ENCODE measurements at regions not wholly inside any gene's neighbourhood (a gene's known extent, or its start where the extent isn't known, plus 50 kb on each side); places are given as distances from the start of the nearest gene placed in this dataset.

DNA sequence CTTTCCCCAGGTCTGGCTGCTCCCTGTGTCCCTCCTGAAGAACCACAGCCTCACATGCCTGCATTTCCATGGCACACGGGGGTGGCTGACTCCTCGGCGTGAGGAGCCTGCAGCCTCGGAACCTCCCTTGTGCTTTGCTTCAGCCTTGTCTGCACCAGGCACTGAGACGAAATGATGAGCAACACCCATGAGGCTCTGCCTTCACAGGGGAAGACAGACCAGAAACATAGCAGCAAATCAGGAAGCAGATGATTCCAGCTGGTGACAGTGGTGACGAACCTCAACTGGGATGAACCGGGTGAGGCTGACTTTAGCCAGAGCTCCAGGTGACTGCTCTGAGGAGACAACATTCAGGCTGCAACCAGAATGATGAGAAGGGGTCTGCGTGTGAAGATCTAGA is 84.5 kb upstream of the SMNDC1 start:
- Histone ChIP-seq H3K27me3 (ENCODE audit: low read depth) (no peaks in the 10 kb centered on the region), H3K4me3 (no peak overlapping the region), H3K36me3 (no peaks in the 10 kb centered on the region), H3K4me1 (peaks cover 8% of the 10 kb centered on the region), H3K9me3 (replicated peaks) (no peaks in the 10 kb centered on the region), H3K27ac (replicated peaks) (no peak overlapping the region)
- TF ChIP-seq, protein P1, sequence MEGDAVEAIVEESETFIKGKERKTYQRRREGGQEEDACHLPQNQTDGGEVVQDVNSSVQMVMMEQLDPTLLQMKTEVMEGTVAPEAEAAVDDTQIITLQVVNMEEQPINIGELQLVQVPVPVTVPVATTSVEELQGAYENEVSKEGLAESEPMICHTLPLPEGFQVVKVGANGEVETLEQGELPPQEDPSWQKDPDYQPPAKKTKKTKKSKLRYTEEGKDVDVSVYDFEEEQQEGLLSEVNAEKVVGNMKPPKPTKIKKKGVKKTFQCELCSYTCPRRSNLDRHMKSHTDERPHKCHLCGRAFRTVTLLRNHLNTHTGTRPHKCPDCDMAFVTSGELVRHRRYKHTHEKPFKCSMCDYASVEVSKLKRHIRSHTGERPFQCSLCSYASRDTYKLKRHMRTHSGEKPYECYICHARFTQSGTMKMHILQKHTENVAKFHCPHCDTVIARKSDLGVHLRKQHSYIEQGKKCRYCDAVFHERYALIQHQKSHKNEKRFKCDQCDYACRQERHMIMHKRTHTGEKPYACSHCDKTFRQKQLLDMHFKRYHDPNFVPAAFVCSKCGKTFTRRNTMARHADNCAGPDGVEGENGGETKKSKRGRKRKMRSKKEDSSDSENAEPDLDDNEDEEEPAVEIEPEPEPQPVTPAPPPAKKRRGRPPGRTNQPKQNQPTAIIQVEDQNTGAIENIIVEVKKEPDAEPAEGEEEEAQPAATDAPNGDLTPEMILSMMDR (IDR thresholded peaks at IDR 0.05; ENCODE audit: borderline replicate concordance), result no peak
- intact Hi-C loops (cut with micrococcal nuclease), result no loop called here
- no peak for DNase-seq

DNA sequence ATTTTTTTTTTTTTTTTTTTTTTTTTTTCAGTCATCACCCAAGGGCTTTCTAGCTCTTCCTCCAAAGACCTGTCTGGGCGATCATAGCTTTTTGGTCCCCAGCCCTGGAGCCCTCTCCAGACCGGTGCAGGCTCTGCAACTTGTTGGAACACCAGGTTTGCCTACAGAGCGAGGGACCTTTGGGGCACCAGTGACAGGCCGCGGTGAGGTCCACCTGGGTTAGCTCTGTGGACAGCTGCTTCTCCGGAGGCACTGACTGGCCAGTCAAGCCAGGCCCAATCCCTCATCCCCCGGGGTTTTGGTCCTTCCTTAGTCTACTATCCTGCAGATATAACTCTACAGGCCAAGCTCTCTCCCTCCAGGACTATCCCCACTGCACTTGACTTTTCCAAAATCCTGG is 86.8 kb upstream of the SMNDC1 start:
- H3K27ac ChIP-seq (replicated peaks), result no peak overlapping the region
- H3K4me3 ChIP-seq, result no peak overlapping the region
- H3K27me3 ChIP-seq (ENCODE audit: low read depth), result no peaks in the 10 kb centered on the region
- H3K36me3 ChIP-seq, result no peaks in the 10 kb centered on the region
- peaks cover 20% of the 10 kb centered on the region for H3K4me1 ChIP-seq
- no peak for DNase-seq
- TF ChIP-seq, protein P1 (IDR thresholded peaks at IDR 0.05; ENCODE audit: borderline replicate concordance), result no peak
- intact Hi-C loops (cut with micrococcal nuclease), result no loop called here
- H3K9me3 ChIP-seq (replicated peaks), result no peaks in the 10 kb centered on the region

DNA sequence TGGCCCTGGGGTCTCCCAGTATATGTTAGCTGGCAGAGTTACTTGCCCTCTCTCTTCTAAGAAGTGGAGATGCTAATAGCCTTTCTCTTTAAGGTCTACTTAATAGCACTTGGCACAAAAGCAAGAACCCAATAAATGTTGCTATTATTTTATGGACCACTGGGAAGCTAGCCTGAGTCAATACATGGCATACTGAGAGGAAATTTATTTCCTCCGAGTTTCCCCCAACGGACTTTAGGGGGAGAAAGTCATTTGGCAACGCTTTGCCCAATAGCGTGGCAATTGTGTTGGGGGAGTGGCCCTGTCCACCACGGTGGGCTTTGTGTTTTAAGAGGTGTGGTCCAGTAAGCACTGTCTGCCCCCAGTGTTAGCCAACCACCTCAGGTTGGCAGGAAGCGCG is 87.4 kb upstream of the SMNDC1 start:
- Histone ChIP-seq H3K27ac (replicated peaks) (no peak overlapping the region), H3K27me3 (ENCODE audit: low read depth) (no peaks in the 10 kb centered on the region), H3K36me3 (no peaks in the 10 kb centered on the region), H3K9me3 (replicated peaks) (no peaks in the 10 kb centered on the region), H3K4me3 (no peak overlapping the region), H3K4me1 (peaks cover 20% of the 10 kb centered on the region)
- TF ChIP-seq, protein P1 (IDR thresholded peaks at IDR 0.05; ENCODE audit: borderline replicate concordance), result no peak
- intact Hi-C loops (cut with micrococcal nuclease), result no loop called here
- no peak for DNase-seq

DNA sequence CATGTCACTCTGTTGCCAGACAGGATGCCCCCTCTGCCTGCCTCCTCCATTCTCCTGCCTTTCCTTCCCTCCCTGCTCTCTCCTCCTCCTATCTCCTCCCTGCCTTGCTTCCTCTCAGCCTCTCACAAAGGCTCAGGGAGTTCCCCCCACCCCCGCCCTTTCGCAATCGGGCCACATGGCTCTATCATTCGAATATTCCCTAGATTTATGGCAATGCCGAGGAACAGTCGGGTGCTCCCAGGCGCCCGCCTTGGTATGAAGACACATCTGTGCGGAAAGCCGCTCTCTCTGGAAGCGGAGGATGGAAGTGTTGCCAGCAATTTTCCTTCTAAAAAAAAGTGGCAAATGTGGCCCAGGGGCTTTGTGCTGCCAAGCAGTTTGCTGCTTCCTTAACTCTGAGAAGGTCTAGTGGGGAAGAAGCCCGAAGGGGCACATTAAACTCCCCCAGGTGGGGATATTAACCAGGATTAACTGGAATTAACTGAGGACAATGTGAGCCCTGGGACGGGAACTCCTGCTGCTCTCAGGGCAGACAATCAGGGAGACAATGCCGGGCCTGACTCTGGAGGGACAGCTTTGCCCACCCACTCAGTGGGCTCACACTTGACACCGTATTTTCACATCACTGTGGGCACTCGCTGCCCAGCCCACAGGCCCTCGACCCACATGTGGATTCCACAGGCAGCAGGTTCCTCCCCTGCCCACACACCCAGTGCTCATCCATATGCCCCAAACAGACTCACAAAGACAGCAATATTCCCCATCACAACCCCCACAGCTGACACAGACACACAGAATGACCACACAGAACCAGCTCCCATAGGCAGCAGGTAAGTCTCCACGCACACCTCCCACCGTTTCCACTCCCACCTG is 88.4 kb upstream of the SMNDC1 start:
- H3K27me3 ChIP-seq (ENCODE audit: low read depth), result no peaks in the 10 kb centered on the region
- no peak overlapping the region for H3K27ac ChIP-seq (replicated peaks)
- H3K4me3 ChIP-seq, result no peak overlapping the region
- TF ChIP-seq, protein P1 (IDR thresholded peaks at IDR 0.05; ENCODE audit: borderline replicate concordance), result no peak
- H3K9me3 ChIP-seq (replicated peaks), result no peaks in the 10 kb centered on the region
- intact Hi-C loops (cut with micrococcal nuclease), result no loop called here
- H3K36me3 ChIP-seq, result no peaks in the 10 kb centered on the region
- DNase-seq, result no peak
- peaks cover 20% of the 10 kb centered on the region for H3K4me1 ChIP-seq

DNA sequence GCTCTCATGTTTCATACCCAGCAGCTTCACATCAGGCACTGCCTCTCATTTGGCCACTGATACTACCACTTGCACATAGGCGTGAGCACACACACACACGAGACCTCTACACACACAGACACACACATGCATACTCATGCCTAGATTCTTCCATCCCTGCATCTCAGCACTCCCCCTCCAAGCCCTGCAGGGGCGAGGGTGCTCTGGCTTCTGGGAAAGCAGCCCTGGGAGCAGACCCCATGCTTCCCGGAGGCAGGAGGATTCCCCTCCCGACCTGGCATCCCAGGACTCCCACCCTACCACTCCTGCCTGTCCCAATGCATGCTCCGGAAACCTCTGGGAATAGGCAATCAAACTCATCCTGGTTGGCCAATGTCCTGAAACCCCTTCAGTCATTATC is 89.1 kb upstream of the SMNDC1 start:
- H3K4me1 ChIP-seq, result peaks cover 25% of the 10 kb centered on the region
- no peaks in the 10 kb centered on the region for H3K27me3 ChIP-seq (ENCODE audit: low read depth)
- H3K27ac ChIP-seq (replicated peaks), result no peak overlapping the region
- intact Hi-C loops (cut with micrococcal nuclease), result no loop called here
- no peaks in the 10 kb centered on the region for H3K9me3 ChIP-seq (replicated peaks)
- no peak for DNase-seq
- TF ChIP-seq, protein P1 (IDR thresholded peaks at IDR 0.05; ENCODE audit: borderline replicate concordance), result no peak
- H3K4me3 ChIP-seq, result no peak overlapping the region
- H3K36me3 ChIP-seq, result no peaks in the 10 kb centered on the region

Data from left ventricle myocardium inferior (tissue), 1 donor.